ENCODE measurements at regions not wholly inside any gene's neighbourhood (a gene's known extent, or its start where the extent isn't known, plus 50 kb on each side); places are given as distances from the start of the nearest gene placed in this dataset.

DNA sequence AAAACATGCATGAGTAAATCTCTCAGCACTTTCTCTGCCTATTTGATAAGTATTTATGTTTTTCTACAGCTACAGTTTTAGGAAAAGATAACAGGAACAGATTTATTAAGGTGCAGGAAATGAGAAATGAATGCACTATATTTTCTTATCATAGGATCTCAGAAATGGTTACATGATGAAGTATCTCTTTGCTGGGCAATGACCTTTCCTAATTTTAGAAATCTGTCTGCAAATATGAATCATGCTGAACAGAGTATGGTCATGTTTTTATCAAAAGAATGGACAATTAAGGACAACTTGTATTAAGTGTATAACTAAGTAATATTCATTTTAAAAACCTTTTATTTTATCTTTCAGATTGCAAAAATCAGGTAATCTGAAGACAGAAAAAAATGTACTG lies 53.8 kb upstream of the SPPL2A start:
- no peaks in the 10 kb centered on the region for H3K36me3 ChIP-seq (replicated peaks in 1 of 2; ENCODE audit: control insufficient read depth in 1 of 2, insufficient read depth in 2 of 2, low read length in 1 of 2)
- no peak overlapping the region for H3K9ac ChIP-seq
- peaks cover 9% of the 10 kb centered on the region for H3F3A ChIP-seq (replicated peaks; ENCODE audit: insufficient read depth)
- peak overlapping the region; percentile 21 for H3K4me2 ChIP-seq
- H3K27ac ChIP-seq (ENCODE audit: low read depth in 2 of 2, low read length in 1 of 2): peak overlapping the region; percentile 5 to 13; a peak in 2 of 4 replicates
- H3K27me3 ChIP-seq (ENCODE audit: insufficient read depth): no peaks in the 10 kb centered on the region
- peaks cover 4 to 5% of the 10 kb centered on the region in 2 experiments; a peak in 2 of 4 replicates for H3K4me1 ChIP-seq (ENCODE audit: control insufficient read depth in 1 of 2, insufficient read depth in 2 of 2, low read depth in 1 of 2, low read length in 1 of 2)
- ChIA-PET POLR2A (no interaction called here), CTCF (interaction anchor here (0.6 to 1.0 kb wide), 3 partner anchors 9 to 958 kb away, joined by 3 read pairs; no protein-coding TSS in a partner anchor)
- H4K20me1 ChIP-seq (ENCODE audit: insufficient read depth): no peaks in the 10 kb centered on the region
- no peaks in the 10 kb centered on the region for H3K79me2 ChIP-seq (ENCODE audit: insufficient read depth)
- H3K9me2 ChIP-seq: no peaks in the 10 kb centered on the region
- H2AFZ ChIP-seq (ENCODE audit: low read depth): no peak overlapping the region
- no peak overlapping the region for H3K4me3 ChIP-seq (ENCODE audit: low read depth in 2 of 2, low read length in 1 of 2)
- no peaks in the 10 kb centered on the region for H3K9me3 ChIP-seq
- DNase-seq: no peak
- TF ChIP-seq, protein P1, sequence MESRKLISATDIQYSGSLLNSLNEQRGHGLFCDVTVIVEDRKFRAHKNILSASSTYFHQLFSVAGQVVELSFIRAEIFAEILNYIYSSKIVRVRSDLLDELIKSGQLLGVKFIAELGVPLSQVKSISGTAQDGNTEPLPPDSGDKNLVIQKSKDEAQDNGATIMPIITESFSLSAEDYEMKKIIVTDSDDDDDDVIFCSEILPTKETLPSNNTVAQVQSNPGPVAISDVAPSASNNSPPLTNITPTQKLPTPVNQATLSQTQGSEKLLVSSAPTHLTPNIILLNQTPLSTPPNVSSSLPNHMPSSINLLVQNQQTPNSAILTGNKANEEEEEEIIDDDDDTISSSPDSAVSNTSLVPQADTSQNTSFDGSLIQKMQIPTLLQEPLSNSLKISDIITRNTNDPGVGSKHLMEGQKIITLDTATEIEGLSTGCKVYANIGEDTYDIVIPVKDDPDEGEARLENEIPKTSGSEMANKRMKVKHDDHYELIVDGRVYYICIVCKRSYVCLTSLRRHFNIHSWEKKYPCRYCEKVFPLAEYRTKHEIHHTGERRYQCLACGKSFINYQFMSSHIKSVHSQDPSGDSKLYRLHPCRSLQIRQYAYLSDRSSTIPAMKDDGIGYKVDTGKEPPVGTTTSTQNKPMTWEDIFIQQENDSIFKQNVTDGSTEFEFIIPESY (IDR thresholded peaks at IDR 0.05; ENCODE audit: borderline replicate concordance, low read depth): 0 out of 2 replicates have a peak, but pooled peaks have one; percentile 36
- TF ChIP-seq, protein P2, sequence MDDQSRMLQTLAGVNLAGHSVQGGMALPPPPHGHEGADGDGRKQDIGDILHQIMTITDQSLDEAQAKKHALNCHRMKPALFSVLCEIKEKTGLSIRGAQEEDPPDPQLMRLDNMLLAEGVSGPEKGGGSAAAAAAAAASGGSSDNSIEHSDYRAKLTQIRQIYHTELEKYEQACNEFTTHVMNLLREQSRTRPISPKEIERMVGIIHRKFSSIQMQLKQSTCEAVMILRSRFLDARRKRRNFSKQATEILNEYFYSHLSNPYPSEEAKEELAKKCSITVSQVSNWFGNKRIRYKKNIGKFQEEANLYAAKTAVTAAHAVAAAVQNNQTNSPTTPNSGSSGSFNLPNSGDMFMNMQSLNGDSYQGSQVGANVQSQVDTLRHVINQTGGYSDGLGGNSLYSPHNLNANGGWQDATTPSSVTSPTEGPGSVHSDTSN (IDR thresholded peaks at IDR 0.05): peak; percentile 94
- TF ChIP-seq GABPA (IDR thresholded peaks at IDR 0.05; ENCODE audit: low read depth) (no peak), POLR2AphosphoS5 (IDR thresholded peaks at IDR 0.05; ENCODE audit: low read depth, low read length) (peak; percentile 34; the same call in 1 of the 2 replicates), JUND (IDR thresholded peaks at IDR 0.05) (peak; percentile 79), GATA2 (CRISPR knock-in tag; IDR thresholded peaks at IDR 0.05) (peak; percentile 35), FOSL2 (IDR thresholded peaks at IDR 0.05; ENCODE audit: borderline replicate concordance, low read depth) (peak; percentile 58; the same call in 1 of the 2 replicates), TCF12 (IDR thresholded peaks at IDR 0.05) (peak; percentile 90), RXRA (IDR thresholded peaks at IDR 0.05; ENCODE audit: borderline replicate concordance, low read depth) (peak; percentile 64; the same call in 1 of the 2 replicates), TEAD4 (IDR thresholded peaks at IDR 0.05; ENCODE audit: borderline replicate concordance, insufficient read depth) (0 out of 2 replicates have a peak, but pooled peaks have one; percentile 41), MEF2A (IDR thresholded peaks at IDR 0.05; ENCODE audit: borderline replicate concordance, low read depth) (peak; percentile 82), NFIC (IDR thresholded peaks at IDR 0.05; ENCODE audit: borderline replicate concordance) (peak; percentile 56), EP300 (IDR thresholded peaks at IDR 0.05; ENCODE audit: borderline replicate concordance in 1 of 2, low read depth in 1 of 2, low read length in 1 of 2) (peak in 1 of 2 experiments; percentile 70; a peak in 1 of 4 replicates), MXI1 (IDR thresholded peaks at IDR 0.05; ENCODE audit: low read depth, low read length) (no peak)
- TF ChIP-seq, protein P3, sequence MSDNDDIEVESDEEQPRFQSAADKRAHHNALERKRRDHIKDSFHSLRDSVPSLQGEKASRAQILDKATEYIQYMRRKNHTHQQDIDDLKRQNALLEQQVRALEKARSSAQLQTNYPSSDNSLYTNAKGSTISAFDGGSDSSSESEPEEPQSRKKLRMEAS (IDR thresholded peaks at IDR 0.05; ENCODE audit: low read depth): no peak
- TF ChIP-seq, protein P4, sequence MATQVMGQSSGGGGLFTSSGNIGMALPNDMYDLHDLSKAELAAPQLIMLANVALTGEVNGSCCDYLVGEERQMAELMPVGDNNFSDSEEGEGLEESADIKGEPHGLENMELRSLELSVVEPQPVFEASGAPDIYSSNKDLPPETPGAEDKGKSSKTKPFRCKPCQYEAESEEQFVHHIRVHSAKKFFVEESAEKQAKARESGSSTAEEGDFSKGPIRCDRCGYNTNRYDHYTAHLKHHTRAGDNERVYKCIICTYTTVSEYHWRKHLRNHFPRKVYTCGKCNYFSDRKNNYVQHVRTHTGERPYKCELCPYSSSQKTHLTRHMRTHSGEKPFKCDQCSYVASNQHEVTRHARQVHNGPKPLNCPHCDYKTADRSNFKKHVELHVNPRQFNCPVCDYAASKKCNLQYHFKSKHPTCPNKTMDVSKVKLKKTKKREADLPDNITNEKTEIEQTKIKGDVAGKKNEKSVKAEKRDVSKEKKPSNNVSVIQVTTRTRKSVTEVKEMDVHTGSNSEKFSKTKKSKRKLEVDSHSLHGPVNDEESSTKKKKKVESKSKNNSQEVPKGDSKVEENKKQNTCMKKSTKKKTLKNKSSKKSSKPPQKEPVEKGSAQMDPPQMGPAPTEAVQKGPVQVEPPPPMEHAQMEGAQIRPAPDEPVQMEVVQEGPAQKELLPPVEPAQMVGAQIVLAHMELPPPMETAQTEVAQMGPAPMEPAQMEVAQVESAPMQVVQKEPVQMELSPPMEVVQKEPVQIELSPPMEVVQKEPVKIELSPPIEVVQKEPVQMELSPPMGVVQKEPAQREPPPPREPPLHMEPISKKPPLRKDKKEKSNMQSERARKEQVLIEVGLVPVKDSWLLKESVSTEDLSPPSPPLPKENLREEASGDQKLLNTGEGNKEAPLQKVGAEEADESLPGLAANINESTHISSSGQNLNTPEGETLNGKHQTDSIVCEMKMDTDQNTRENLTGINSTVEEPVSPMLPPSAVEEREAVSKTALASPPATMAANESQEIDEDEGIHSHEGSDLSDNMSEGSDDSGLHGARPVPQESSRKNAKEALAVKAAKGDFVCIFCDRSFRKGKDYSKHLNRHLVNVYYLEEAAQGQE (IDR thresholded peaks at IDR 0.05; ENCODE audit: low read depth, low read length): no peak
